DND-41 (cell line): ENCODE measurements at regions not wholly inside any gene's neighbourhood (a gene's known extent, or its start where the extent isn't known, plus 50 kb on each side); places are given as distances from the start of the nearest gene placed in this dataset.

Experiments
- ATAC-seq: fragments of 200-7000 bp; cut with Tn5 transposase; 3 replicates; pipeline ENCODE4 v1.9.1; 2021; ENCODE audit warnings: low read depth; ENCODE audit not compliant: insufficient read depth
- DNase-seq: peaks from one replicate; pipeline ENCODE4 v3.0.0-alpha.2; 2020
- H2AFZ ChIP-seq: 2 replicates; pipeline ENCODE4 v1.6.0; 2012; ENCODE audit warnings: low read depth, low read length
- H3K27ac ChIP-seq: 2 replicates; pipeline ENCODE4 v1.5.1; 2012; ENCODE audit warnings: low read length, inconsistent platforms
- H3K27me3 ChIP-seq: fragments of 200-600 bp; sonication (generic); 2 replicates; pipeline ENCODE4 v1.6.0; 2012; ENCODE audit warnings: low read length, mild to moderate bottlenecking, inconsistent platforms; ENCODE audit not compliant: insufficient read depth, poor library complexity
- H3K36me3 ChIP-seq: 2 replicates; pipeline ENCODE4 v1.5.1; 2012; ENCODE audit warnings: low read length, inconsistent platforms; ENCODE audit not compliant: insufficient read depth
- H3K4me1 ChIP-seq: 2 replicates; pipeline ENCODE4 v1.5.1; 2012; ENCODE audit warnings: mild to moderate bottlenecking, low read length; ENCODE audit not compliant: insufficient read depth
- H3K4me2 ChIP-seq: 2 replicates; pipeline ENCODE4 v1.6.0; 2012; ENCODE audit warnings: mild to moderate bottlenecking, moderate library complexity, low read length, inconsistent platforms; ENCODE audit not compliant: insufficient read depth
- H3K4me3 ChIP-seq, 2 experiments: fragments of 200-600 bp in 1 of 2; shearing (Covaris generic) in 1 of 2; 2 replicates each; pipeline ENCODE4 v1.5.1; 2012 to 2016; ENCODE audit warnings: inconsistent platforms in 2 of 2, low read length in 2 of 2, mild to moderate bottlenecking in 2 of 2, low read depth in 1 of 2, moderate library complexity in 1 of 2
- H3K79me2 ChIP-seq: 2 replicates; pipeline ENCODE4 v1.6.0; 2012; ENCODE audit warnings: low read length, inconsistent platforms; ENCODE audit not compliant: insufficient read depth
- H3K9ac ChIP-seq: 2 replicates; pipeline ENCODE4 v1.6.0; 2012; ENCODE audit warnings: low read depth, mild to moderate bottlenecking, inconsistent platforms, low read length, moderate library complexity
- H3K9me3 ChIP-seq: 2 replicates; pipeline ENCODE4 v1.5.1; 2012; ENCODE audit warnings: low read length, moderate library complexity, mild to moderate bottlenecking, inconsistent platforms; ENCODE audit not compliant: insufficient read depth, severe bottlenecking
- H4K20me1 ChIP-seq: 2 replicates; pipeline ENCODE4 v1.6.0; 2012; ENCODE audit warnings: low read length; ENCODE audit not compliant: insufficient read depth
- CTCF ChIP-seq: IDR thresholded peaks from 2 replicates; pipeline ENCODE4 v1.5.1; 2012; ENCODE audit warnings: borderline replicate concordance, low read length, moderate library complexity, mild to moderate bottlenecking; ENCODE audit not compliant: poor library complexity, severe bottlenecking; ENCODE audit errors: extremely low read depth
- EZH2 ChIP-seq: IDR thresholded peaks from 3 replicates; pipeline ENCODE4 v1.6.1; 2012; ENCODE audit warnings: borderline replicate concordance, low read depth, mild to moderate bottlenecking, moderate library complexity, low read length, inconsistent platforms; ENCODE audit not compliant: severe bottlenecking

GRCh38 chr5:124952566-124952965 lies 206.1 kb upstream of the ZNF608 start:
- no peak for TF ChIP-seq EZH2
- no peak for TF ChIP-seq CTCF

GRCh38 chr5:124954784-124955183 lies 208.3 kb upstream of the ZNF608 start:
- Histone ChIP-seq H3K4me1 (peaks cover 9% of the 10 kb centered on the region), H3K9ac (no peak overlapping the region), H3K27me3 (no peaks in the 10 kb centered on the region), H3K9me3 (no peaks in the 10 kb centered on the region), H3K4me3 (no peak overlapping the region), H2AFZ (no peak overlapping the region), H3K4me2 (no peak overlapping the region), H3K27ac (no peak overlapping the region), H3K36me3 (no peaks in the 10 kb centered on the region), H3K79me2 (no peaks in the 10 kb centered on the region), H4K20me1 (no peaks in the 10 kb centered on the region)
- no peak for TF ChIP-seq EZH2
- DNase-seq: no peak
- ATAC-seq: no peak

More at GRCh38 chr5:124952566-124952965, 206.1 kb upstream of the ZNF608 start:
- Histone ChIP-seq H3K36me3 (no peaks in the 10 kb centered on the region), H3K9me3 (no peaks in the 10 kb centered on the region), H4K20me1 (no peaks in the 10 kb centered on the region), H3K79me2 (no peaks in the 10 kb centered on the region), H3K4me1 (peaks cover 23% of the 10 kb centered on the region), H3K27me3 (no peaks in the 10 kb centered on the region), H3K4me3 (no peak overlapping the region), H3K27ac (no peak overlapping the region), H3K4me2 (no peak overlapping the region), H2AFZ (no peak overlapping the region), H3K9ac (no peak overlapping the region)
- ATAC-seq (no peak), DNase-seq (no peak)

GRCh38 chr5:124956471-124957029 lies 210.1 kb upstream of the ZNF608 start:
- Histone ChIP-seq H3K4me1 (peaks cover 11% of the 10 kb centered on the region), H3K9ac (no peak overlapping the region)
- no peak for DNase-seq

GRCh38 chr5:124957063-124957462 lies 210.6 kb upstream of the ZNF608 start:
- H3K27ac ChIP-seq: no peak overlapping the region
- H3K4me1 ChIP-seq: peaks cover 8% of the 10 kb centered on the region
- no peaks in the 10 kb centered on the region for H3K27me3 ChIP-seq
- no peaks in the 10 kb centered on the region for H3K36me3 ChIP-seq
- DNase-seq (no peak), ATAC-seq (no peak)
- TF ChIP-seq EZH2 (no peak), CTCF (no peak)
- no peak overlapping the region for H3K4me3 ChIP-seq
- no peak overlapping the region for H3K9ac ChIP-seq
- H3K9me3 ChIP-seq: no peaks in the 10 kb centered on the region
- H2AFZ ChIP-seq: no peak overlapping the region; the same call in 1 of the 2 replicates
- H3K79me2 ChIP-seq: no peaks in the 10 kb centered on the region
- no peaks in the 10 kb centered on the region for H4K20me1 ChIP-seq
- H3K4me2 ChIP-seq: no peak overlapping the region

More at GRCh38 chr5:124956471-124957029, 210.1 kb upstream of the ZNF608 start:
- no peaks in the 10 kb centered on the region for H3K36me3 ChIP-seq
- no peaks in the 10 kb centered on the region for H3K9me3 ChIP-seq
- no peak overlapping the region for H2AFZ ChIP-seq
- H3K27ac ChIP-seq: no peak overlapping the region
- H3K4me3 ChIP-seq: no peak overlapping the region
- TF ChIP-seq EZH2 (no peak), CTCF (no peak)
- no peak overlapping the region for H3K4me2 ChIP-seq
- H3K79me2 ChIP-seq: no peaks in the 10 kb centered on the region
- no peaks in the 10 kb centered on the region for H3K27me3 ChIP-seq
- H4K20me1 ChIP-seq: no peaks in the 10 kb centered on the region
- ATAC-seq: no peak
